DND-41 (cell line): ENCODE measurements at regions not wholly inside any gene's neighbourhood (a gene's known extent, or its start where the extent isn't known, plus 50 kb on each side); places are given as distances from the start of the nearest gene placed in this dataset.
A peak's percentile ranks its signal among the peaks of the same experiment; 100 is the strongest.

Experiments used
- CTCF ChIP-seq: IDR thresholded peaks from 2 replicates; pipeline ENCODE4 v1.5.1; 2012; ENCODE audit warnings: borderline replicate concordance, low read length, moderate library complexity, mild to moderate bottlenecking; ENCODE audit not compliant: poor library complexity, severe bottlenecking; ENCODE audit errors: extremely low read depth
- EZH2 ChIP-seq: IDR thresholded peaks from 3 replicates; pipeline ENCODE4 v1.6.1; 2012; ENCODE audit warnings: borderline replicate concordance, low read depth, mild to moderate bottlenecking, moderate library complexity, low read length, inconsistent platforms; ENCODE audit not compliant: severe bottlenecking

- TF ChIP-seq EZH2 (no peak), CTCF (peak; percentile 28)
These were observed 76.0 kb downstream of the VCPKMT start for GRCh38 chr14:50040401-50040775.
